GM19395 (cell line): ENCODE measurements at regions not wholly inside any gene's neighbourhood (a gene's known extent, or its start where the extent isn't known, plus 50 kb on each side); places are given as distances from the start of the nearest gene placed in this dataset.

Experiments
- ATAC-seq: cut with Tn5 transposase; IDR thresholded peaks from one replicate; pipeline ENCODE4 v1.9.1; 2021; ENCODE audit warnings: mild to moderate bottlenecking, moderate library complexity; ENCODE audit not compliant: unreplicated experiment

GRCh38 chr21:28378026-28378425 is 614.7 kb downstream of the LTN1 start:
- no peak for ATAC-seq

GRCh38 chr21:28375708-28376385 is 616.8 kb downstream of the LTN1 start:
- ATAC-seq, result no peak

DNA sequence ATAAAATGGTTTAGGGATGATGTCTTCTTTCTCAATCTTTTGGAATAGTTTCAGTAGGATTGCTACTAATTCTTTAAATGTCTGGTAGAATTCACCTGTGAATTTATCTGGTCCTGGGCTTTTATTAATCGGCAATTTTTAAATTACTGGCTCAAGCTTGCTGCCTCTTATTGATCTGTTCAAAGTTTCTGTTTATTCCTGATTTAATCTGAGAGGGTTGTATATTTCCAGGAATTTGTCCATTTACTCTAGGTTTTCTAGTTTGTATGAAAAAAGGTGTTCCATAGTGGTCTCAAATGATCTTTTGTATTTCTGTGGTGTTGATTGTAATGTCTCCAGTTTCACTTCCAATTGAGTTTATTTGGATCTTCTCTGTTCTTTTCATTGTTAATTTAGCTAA is 617.8 kb downstream of the LTN1 start:
- no peak for ATAC-seq

DNA sequence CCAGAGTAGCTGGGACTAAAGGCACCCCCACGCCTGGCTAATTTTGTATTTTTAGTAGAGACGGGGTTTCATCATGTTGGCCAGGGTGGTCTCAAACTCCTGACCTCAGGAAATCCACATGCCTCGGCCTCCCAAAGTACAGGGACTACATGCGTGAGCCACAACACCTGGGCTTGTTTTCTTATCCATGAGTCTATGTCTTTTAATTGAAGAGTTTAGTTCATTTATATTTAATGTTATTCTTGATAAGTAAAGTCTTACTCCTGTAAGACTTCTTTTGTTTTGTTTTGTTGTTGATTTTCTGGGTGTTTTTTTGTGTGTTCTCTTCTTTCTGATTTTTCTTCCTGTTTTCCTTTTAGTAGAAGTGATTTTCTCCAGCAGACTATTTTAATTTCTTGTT is 621.0 kb downstream of the LTN1 start:
- no peak for ATAC-seq

DNA sequence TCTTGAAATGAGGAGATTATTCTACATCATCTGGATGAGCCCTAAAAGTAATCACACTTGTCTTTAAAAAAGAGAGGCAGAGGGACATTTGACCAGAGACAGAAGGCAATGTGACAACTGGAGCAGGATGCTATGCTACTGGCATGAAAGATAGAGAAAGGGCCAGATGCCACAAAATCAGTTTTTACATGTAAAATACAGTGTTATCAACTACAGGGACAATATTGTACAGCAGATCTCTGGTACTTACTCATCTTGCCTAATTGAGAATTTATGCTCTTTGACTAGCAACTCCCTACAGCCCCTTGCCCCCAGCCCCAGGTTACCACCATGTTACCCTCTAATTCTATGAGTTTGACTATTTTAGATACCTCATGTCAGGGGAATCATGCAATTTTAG is 633.4 kb downstream of the LTN1 start:
- ATAC-seq, result no peak

- ATAC-seq, result no peak
These were observed 634.0 kb downstream of the LTN1 start for GRCh38 chr21:28358702-28359101.

DNA sequence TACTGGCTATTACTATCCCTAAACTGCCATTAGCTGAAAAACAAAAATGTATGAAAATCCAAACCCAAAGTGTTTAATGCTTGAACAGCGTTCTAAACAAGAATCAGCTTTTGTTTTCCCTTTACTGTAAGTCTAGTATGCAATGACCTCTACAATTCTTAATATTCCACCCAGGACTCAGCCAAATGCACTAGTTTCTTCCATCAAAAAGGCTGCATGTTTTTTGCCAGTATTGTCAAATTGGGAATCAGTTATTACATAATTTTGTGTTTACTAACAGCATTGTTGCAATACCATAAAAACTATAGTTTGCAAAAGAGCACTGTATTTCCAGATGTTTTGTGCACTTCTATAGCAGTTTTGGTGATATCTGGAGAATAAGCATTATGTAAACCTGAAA is 634.5 kb downstream of the LTN1 start:
- no peak for ATAC-seq

DNA sequence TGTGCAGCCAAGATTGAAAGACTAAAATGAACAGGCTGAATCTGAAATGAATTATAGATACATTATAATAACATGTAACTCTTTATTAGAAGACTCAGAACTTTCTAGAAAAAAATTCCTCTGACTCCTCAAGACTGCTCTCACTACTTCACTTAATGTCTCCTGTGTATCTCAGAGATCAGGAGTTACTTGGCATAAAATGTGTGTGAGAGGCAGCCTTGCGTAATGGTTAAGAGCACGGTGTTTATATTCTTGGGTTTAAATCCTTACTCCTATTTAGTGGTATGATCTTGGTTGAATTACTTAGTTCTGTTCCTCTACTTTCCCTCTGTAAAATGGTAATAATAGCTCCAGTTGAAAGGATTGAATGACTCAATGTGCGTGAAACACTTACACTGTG is 634.9 kb downstream of the LTN1 start:
- ATAC-seq, result no peak

- no peak for ATAC-seq
These were observed 636.3 kb downstream of the LTN1 start for GRCh38 chr21:28356422-28356821.

DNA sequence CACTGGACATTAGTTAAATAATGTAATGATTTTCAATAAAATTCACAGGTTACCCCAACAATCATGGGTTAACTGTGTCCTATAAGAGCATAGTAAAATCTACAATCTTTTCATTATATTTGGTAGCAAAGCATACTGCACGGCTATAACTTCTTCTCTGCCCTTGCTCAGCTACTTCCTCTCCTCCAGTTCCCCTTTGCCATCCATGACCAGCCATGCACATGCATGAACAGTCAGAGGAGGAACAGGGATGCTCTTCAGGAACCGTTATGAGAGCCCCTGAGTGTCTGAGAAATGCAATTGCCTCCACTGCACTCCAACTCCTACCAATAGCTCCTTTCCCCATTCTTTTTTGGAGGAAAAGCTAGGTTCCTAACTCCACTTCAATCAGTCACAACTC is 646.7 kb downstream of the LTN1 start:
- no peak for ATAC-seq

- ATAC-seq, result no peak
These were observed 647.7 kb downstream of the LTN1 start for GRCh38 chr21:28344985-28345384.

DNA sequence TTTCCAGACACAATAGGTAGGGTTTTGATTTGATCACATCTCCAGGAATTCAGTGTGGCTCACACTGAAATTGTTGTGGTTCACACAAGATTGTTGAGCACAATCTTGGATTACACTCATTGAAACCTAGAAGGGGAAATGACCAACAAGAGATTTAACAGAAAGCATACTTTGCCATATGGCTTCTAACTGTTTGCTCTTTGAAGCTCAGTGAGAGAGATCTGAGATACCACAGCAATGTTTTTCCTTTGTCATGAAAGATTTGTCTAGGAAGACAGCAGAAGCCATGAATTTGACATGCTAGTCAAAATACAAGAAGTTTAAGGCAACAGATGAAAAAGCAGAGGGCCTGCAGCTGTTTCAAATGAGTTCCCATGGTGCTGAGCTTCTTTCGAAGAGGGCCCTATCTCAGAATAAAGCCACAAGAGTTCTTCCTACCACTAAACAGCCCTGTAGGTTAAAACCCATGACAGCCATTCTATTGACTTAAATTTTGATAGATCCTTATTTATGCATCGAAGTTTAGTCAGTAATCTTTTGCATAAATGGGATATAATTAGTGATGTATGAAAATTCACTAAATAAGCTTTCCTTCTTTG is 650.4 kb downstream of the LTN1 start:
- ATAC-seq, result no peak

- no peak for ATAC-seq
These were observed 653.3 kb downstream of the LTN1 start for GRCh38 chr21:28339403-28339802.

- ATAC-seq, result no peak
These were observed 653.9 kb downstream of the LTN1 start for GRCh38 chr21:28338701-28339305.

- ATAC-seq, result no peak
These were observed 655.4 kb downstream of the LTN1 start for GRCh38 chr21:28337315-28337714.

GRCh38 chr21:28336314-28336713 is 656.4 kb downstream of the LTN1 start:
- no peak for ATAC-seq

DNA sequence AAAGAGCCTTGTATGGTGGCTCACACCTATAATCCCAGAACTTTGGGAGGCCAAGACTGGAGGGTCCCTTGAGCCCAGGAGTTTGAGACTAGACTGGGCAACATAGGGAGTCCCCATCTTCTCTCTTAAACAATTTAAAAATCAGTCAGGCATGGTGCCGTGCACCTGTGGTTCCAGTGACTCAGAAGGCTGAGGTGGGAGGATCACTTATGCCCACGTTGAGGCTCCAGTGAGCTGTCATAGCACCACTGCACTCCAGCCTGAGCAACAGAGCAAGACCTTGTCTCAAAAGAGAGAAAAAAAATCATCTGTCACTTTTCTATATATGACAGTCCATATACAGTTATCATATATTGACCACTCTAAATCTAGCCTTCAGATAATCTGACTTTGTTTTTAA is 658.3 kb downstream of the LTN1 start:
- no peak for ATAC-seq

- ATAC-seq, result no peak
These were observed 659.0 kb downstream of the LTN1 start for GRCh38 chr21:28333578-28334075.

- ATAC-seq, result no peak
These were observed 659.9 kb downstream of the LTN1 start for GRCh38 chr21:28332796-28333195.

GRCh38 chr21:28325618-28326017 is 667.1 kb downstream of the LTN1 start:
- ATAC-seq, result no peak

DNA sequence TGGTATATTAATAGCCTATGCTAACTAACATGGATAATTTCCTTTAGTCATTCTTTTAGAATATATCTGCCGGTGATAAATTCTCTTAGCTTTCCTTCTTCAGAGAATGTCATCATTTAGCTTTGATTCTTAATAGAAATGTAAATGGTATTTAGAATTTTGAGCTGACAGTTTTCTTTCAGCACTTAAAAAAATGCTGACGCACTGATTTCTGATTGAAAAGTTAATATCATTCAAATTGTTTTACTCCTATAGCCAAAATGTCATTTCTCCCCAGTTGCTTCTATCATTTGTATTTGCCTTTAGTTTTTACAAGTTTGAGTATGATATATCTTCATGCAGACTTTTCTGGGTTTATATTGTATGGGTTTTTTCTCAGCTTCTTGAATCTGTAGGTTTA is 668.0 kb downstream of the LTN1 start:
- no peak for ATAC-seq

DNA sequence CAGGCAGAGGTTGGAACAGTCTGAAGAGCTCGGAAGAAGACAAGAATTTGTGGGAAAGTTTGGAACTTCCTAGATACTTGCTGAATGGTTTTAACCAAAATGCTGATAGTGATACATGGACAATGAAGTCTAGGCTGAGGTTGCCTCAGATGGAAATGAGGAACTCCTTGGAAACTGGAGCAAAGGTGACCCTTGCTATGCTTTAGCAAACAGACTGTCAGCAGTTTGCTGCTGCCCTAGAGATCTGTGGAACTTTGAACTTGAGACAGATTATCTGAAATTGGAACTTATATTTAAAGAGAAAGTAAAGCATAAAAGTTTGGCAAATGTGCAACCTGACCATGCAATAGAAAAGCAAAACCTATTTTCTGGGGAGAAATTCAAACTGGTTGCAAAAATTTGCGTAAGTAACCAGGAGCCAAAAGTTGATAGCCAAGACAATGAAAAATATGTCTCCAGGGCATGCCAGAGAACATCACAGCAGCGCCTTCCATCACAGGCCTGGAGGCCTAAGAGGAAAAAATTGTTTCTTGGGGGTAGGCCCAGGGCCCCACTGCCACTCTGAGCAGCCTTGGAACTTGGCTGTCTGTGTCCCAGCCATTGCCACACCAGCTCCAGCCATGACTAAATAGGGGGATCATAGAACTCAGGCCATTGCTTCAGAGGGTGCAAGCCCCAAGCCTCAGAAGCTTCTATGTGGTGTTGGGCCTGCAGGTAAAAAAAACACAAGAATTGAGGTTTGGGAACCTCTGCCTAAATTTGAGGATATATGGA is 675.3 kb downstream of the LTN1 start:
- no peak for ATAC-seq
